H9 (cell line): ENCODE measurements at regions not wholly inside any gene's neighbourhood (a gene's known extent, or its start where the extent isn't known, plus 50 kb on each side); places are given as distances from the start of the nearest gene placed in this dataset.

Experiments
- DNase-seq: peaks from one replicate; pipeline ENCODE4 v3.0.0-alpha.2; 2017
- H2AFZ ChIP-seq: one replicate; pipeline ENCODE4 v1.6.1; 2013; ENCODE audit warnings: mild to moderate bottlenecking, low read length, control low read depth, moderate library complexity
- H2AK5ac ChIP-seq: 2 replicates; pipeline ENCODE4 v1.6.1; 2013; ENCODE audit warnings: low read length, control low read depth, mixed read lengths; ENCODE audit not compliant: insufficient read length
- H2BK120ac ChIP-seq: one replicate; pipeline ENCODE4 v1.6.1; 2013; ENCODE audit warnings: low read depth, mild to moderate bottlenecking, low read length, control low read depth, inconsistent platforms; ENCODE audit not compliant: poor library complexity, severe bottlenecking
- H2BK12ac ChIP-seq: 2 replicates; pipeline ENCODE4 v1.6.1; 2013; ENCODE audit warnings: low read length, control low read depth, mixed read lengths, low read depth; ENCODE audit not compliant: insufficient read length
- H2BK15ac ChIP-seq: 2 replicates; pipeline ENCODE4 v1.6.1; 2013; ENCODE audit warnings: low read depth, low read length, control low read depth
- H2BK20ac ChIP-seq: one replicate; pipeline ENCODE4 v1.6.1; 2013; ENCODE audit warnings: low read depth, mild to moderate bottlenecking, low read length, control low read depth, inconsistent platforms; ENCODE audit not compliant: poor library complexity, severe bottlenecking
- H2BK5ac ChIP-seq: 2 replicates; pipeline ENCODE4 v1.6.1; 2013; ENCODE audit warnings: low read length, control low read depth, mixed read lengths; ENCODE audit not compliant: insufficient read length
- H3K14ac ChIP-seq: 2 replicates; pipeline ENCODE4 v1.6.1; 2013; ENCODE audit warnings: low read length, control low read depth; ENCODE audit not compliant: insufficient read depth
- H3K18ac ChIP-seq: 2 replicates; pipeline ENCODE4 v1.6.1; 2013; ENCODE audit warnings: low read depth, mild to moderate bottlenecking, mixed read lengths, low read length, control low read depth; ENCODE audit not compliant: insufficient read length
- H3K23ac ChIP-seq: 2 replicates; pipeline ENCODE4 v1.6.1; 2013; ENCODE audit warnings: low read length, control low read depth, mixed read lengths, low read depth; ENCODE audit not compliant: insufficient read length
- H3K23me2 ChIP-seq: 2 replicates; pipeline ENCODE4 v1.6.1; 2013; ENCODE audit warnings: low read depth, mild to moderate bottlenecking, mixed read lengths, low read length, control low read depth; ENCODE audit not compliant: insufficient read length, poor library complexity, severe bottlenecking
- H3K27ac ChIP-seq: 2 replicates; pipeline ENCODE4 v1.5.1; 2013; ENCODE audit warnings: low read length, control low read depth, mixed read lengths, low read depth; ENCODE audit not compliant: insufficient read length
- H3K27me3 ChIP-seq: 2 replicates; pipeline ENCODE4 v1.6.1; 2013; ENCODE audit warnings: low read length, control low read depth, inconsistent platforms; ENCODE audit not compliant: insufficient read depth
- H3K4ac ChIP-seq: 2 replicates; pipeline ENCODE4 v1.6.1; 2013; ENCODE audit warnings: low read depth, mild to moderate bottlenecking, control low read depth, inconsistent platforms, low read length, moderate library complexity
- H3K4me1 ChIP-seq: 2 replicates; pipeline ENCODE4 v1.6.1; 2013; ENCODE audit warnings: low read length, control low read depth, inconsistent platforms; ENCODE audit not compliant: insufficient read depth
- H3K4me2 ChIP-seq: 2 replicates; pipeline ENCODE4 v1.6.1; 2013; ENCODE audit warnings: low read length, control low read depth, mixed read lengths; ENCODE audit not compliant: insufficient read length, insufficient read depth
- H3K56ac ChIP-seq: 2 replicates; pipeline ENCODE4 v1.6.1; 2013; ENCODE audit warnings: low read depth, mild to moderate bottlenecking, mixed read lengths, low read length, control low read depth; ENCODE audit not compliant: insufficient read length
- H3K79me1 ChIP-seq: 2 replicates; pipeline ENCODE4 v1.6.1; 2013; ENCODE audit warnings: low read depth, mild to moderate bottlenecking, moderate library complexity, low read length, control low read depth, inconsistent platforms; ENCODE audit not compliant: insufficient read depth, poor library complexity, severe bottlenecking
- H3K79me2 ChIP-seq: 2 replicates; pipeline ENCODE4 v1.6.1; 2013; ENCODE audit warnings: low read length, control low read depth, inconsistent platforms; ENCODE audit not compliant: insufficient read depth
- H3K9ac ChIP-seq: 2 replicates; pipeline ENCODE4 v1.6.1; 2013; ENCODE audit warnings: low read length, control low read depth, mixed read lengths; ENCODE audit not compliant: insufficient read length; ENCODE audit errors: extremely low read depth
- H3K9me3 ChIP-seq: one replicate; pipeline ENCODE4 v1.6.1; 2013; ENCODE audit warnings: low read depth, low read length, inconsistent platforms; ENCODE audit not compliant: control insufficient read depth
- H3T11ph ChIP-seq: one replicate; pipeline ENCODE4 v1.6.1; 2013; ENCODE audit warnings: mild to moderate bottlenecking, low read length, control low read depth, inconsistent platforms
- H4K20me1 ChIP-seq: one replicate; pipeline ENCODE4 v1.6.1; 2013; ENCODE audit not compliant: control insufficient read depth, insufficient read length, insufficient read depth
- H4K5ac ChIP-seq: 2 replicates; pipeline ENCODE4 v1.6.1; 2013; ENCODE audit warnings: low read depth, mild to moderate bottlenecking, mixed read lengths, low read length, control low read depth; ENCODE audit not compliant: insufficient read length
- H4K8ac ChIP-seq: replicated peaks from 2 replicates; pipeline ENCODE4 v1.6.1; 2013; ENCODE audit warnings: low read length, control low read depth, mixed read lengths, low read depth; ENCODE audit not compliant: insufficient read length
- H4K91ac ChIP-seq: 2 replicates; pipeline ENCODE4 v1.6.1; 2013; ENCODE audit warnings: low read depth, mild to moderate bottlenecking, moderate library complexity, mixed read lengths, low read length, control low read depth; ENCODE audit not compliant: insufficient read length
- H3K27ac Mint-ChIP-seq, 3 experiments: 2 replicates in 2 of 3; 3 replicates in 1 of 3; pipeline ENCODE4 v1.8.0; 2020 to 2021; ENCODE audit warnings: mixed read lengths in 3 of 3, mild to moderate bottlenecking in 1 of 3, moderate library complexity in 1 of 3
- H3K27me3 Mint-ChIP-seq: 2 replicates; pipeline ENCODE4 v1.8.0; 2021; ENCODE audit warnings: low read depth, mild to moderate bottlenecking, moderate library complexity, mixed read lengths
- H3K36me3 Mint-ChIP-seq, 3 experiments: 2 replicates in 2 of 3; 3 replicates in 1 of 3; pipeline ENCODE4 v1.8.0; 2020 to 2021; ENCODE audit warnings: low read depth in 3 of 3, mixed read lengths in 3 of 3; ENCODE audit not compliant: insufficient read depth in 1 of 3
- H3K4me1 Mint-ChIP-seq, 2 experiments: 2 replicates each; pipeline ENCODE4 v1.8.0; 2020; ENCODE audit warnings: mixed read lengths in 2 of 2
- H3K4me3 Mint-ChIP-seq, 2 experiments: 2 replicates in 1 of 2; 3 replicates in 1 of 2; pipeline ENCODE4 v1.8.0; 2020 to 2021; ENCODE audit warnings: mild to moderate bottlenecking in 2 of 2, mixed read lengths in 2 of 2, moderate library complexity in 1 of 2
- H3K9me3 Mint-ChIP-seq, 2 experiments: 2 replicates in 1 of 2; 3 replicates in 1 of 2; pipeline ENCODE4 v1.8.0; 2020; ENCODE audit warnings: mild to moderate bottlenecking in 2 of 2, mixed read lengths in 2 of 2, moderate library complexity in 1 of 2
- WGBS: extraction: QIAGEN DNeasy Blood & Tissue Kit; methylation state at CpG from one replicate; pipeline ENCODE4 v1.1.7; 2013; ENCODE audit warnings: missing lambda C conversion rate, low lambda C conversion rate, mixed read lengths; ENCODE audit not compliant: insufficient read length; ENCODE audit errors: extremely low coverage; 5-methylcytosine and 5-hydroxymethylcytosine counted together
- TF ChIP-seq, protein P1 (sequence below): fragments of 200-600 bp; sonication (generic); conservative IDR thresholded peaks from 3 replicates; pipeline ENCODE4 v1.8.0; 2021; ENCODE audit warnings: antibody characterized with exemption, mild to moderate bottlenecking

DNA sequence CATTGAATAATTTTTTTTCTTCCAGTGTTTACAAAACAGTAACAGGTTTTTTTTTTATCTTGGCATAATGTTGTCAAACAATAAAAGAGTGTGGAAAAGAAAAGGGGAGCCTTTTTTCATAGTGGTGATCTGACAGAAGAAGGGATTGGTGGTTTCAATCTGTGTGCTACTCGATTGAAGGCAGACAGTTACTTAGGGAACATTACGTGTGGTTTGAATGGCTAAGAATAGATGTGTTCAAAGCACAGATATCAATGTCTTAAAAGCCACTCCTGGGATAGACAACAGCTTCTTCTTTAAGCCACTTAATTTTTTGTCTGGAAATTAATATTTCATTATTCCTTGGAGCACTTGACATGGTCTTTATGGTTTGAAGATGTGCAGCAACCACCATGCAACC, 558.6 kb upstream of the ADGRL2 start:
- Histone ChIP-seq H3K56ac (no peak overlapping the region), H3K79me1 (no peaks in the 10 kb centered on the region), H3K27me3 (no peaks in the 10 kb centered on the region), H2AFZ (no peak overlapping the region), H4K91ac (no peak overlapping the region), H3K4me2 (no peak overlapping the region), H3K4me1 (peaks cover 16% of the 10 kb centered on the region; the same call in 1 of the 2 replicates), H3T11ph (no peak overlapping the region), H3K23ac (no peak overlapping the region), H3K14ac (no peak overlapping the region), H3K79me2 (peaks cover 10% of the 10 kb centered on the region; the same call in 1 of the 2 replicates), H4K20me1 (no peaks in the 10 kb centered on the region), H2BK120ac (no peak overlapping the region), H3K9ac (no peak overlapping the region), H3K23me2 (no peaks in the 10 kb centered on the region), H4K5ac (no peak overlapping the region), H2BK20ac (no peak overlapping the region), H3K18ac (no peak overlapping the region), H3K27ac (no peak overlapping the region), H2BK5ac (no peak overlapping the region), H2BK12ac (no peak overlapping the region), H3K4ac (no peak overlapping the region), H3K9me3 (no peaks in the 10 kb centered on the region), H4K8ac (no peak overlapping the region), H2AK5ac (no peak overlapping the region), H2BK15ac (no peak overlapping the region)
- no CpG with 5 or more reads among the region's 2 CpGs for WGBS
- TF ChIP-seq, protein P1, sequence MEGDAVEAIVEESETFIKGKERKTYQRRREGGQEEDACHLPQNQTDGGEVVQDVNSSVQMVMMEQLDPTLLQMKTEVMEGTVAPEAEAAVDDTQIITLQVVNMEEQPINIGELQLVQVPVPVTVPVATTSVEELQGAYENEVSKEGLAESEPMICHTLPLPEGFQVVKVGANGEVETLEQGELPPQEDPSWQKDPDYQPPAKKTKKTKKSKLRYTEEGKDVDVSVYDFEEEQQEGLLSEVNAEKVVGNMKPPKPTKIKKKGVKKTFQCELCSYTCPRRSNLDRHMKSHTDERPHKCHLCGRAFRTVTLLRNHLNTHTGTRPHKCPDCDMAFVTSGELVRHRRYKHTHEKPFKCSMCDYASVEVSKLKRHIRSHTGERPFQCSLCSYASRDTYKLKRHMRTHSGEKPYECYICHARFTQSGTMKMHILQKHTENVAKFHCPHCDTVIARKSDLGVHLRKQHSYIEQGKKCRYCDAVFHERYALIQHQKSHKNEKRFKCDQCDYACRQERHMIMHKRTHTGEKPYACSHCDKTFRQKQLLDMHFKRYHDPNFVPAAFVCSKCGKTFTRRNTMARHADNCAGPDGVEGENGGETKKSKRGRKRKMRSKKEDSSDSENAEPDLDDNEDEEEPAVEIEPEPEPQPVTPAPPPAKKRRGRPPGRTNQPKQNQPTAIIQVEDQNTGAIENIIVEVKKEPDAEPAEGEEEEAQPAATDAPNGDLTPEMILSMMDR: no peak
- Mint-ChIP-seq H3K36me3 (peaks cover 27 to 33% (median 28%) of the 10 kb centered on the region in 3 experiments), H3K9me3 (peaks cover 31% of the 10 kb centered on the region in 2 experiments), H3K27me3 (no peaks in the 10 kb centered on the region), H3K4me1 (peaks cover 50 to 71% of the 10 kb centered on the region in 2 experiments), H3K4me3 (no peak overlapping the region), H3K27ac (peak overlapping the region in 2 of 3 experiments; percentile 15 to 35; a peak in 2 of 7 replicates)
- no peak for DNase-seq
